ENCODE measurements at regions not wholly inside any gene's neighbourhood (a gene's known extent, or its start where the extent isn't known, plus 50 kb on each side); places are given as distances from the start of the nearest gene placed in this dataset.

GRCh38 chr10:56472978-56473377, 111.9 kb upstream of the ZWINT start:
- ATAC-seq, result no peak
- no peak for TF ChIP-seq ZNF565 (CRISPR knock-in tag; conservative IDR thresholded peaks at IDR 0.05; ENCODE audit: low read depth)
- no peak for TF ChIP-seq ZC3H10 (CRISPR knock-in tag; IDR thresholded peaks at IDR 0.05)
- no peak for TF ChIP-seq POU6F1 (CRISPR knock-in tag; IDR thresholded peaks at IDR 0.05; ENCODE audit: borderline replicate concordance, low read depth)
- TF ChIP-seq TCF4 (CRISPR knock-in tag; IDR thresholded peaks at IDR 0.05; ENCODE audit: borderline replicate concordance), result no peak
- no peak for TF ChIP-seq OSR1 (CRISPR knock-in tag; IDR thresholded peaks at IDR 0.05)
- TF ChIP-seq CSDC2 (CRISPR knock-in tag; IDR thresholded peaks at IDR 0.05), result no peak
- no peak for TF ChIP-seq SNAI2 (CRISPR knock-in tag; IDR thresholded peaks at IDR 0.05)
- no peak for TF ChIP-seq ISL1 (CRISPR knock-in tag; IDR thresholded peaks at IDR 0.05)
- no peak for TF ChIP-seq ZFP30 (CRISPR knock-in tag; IDR thresholded peaks at IDR 0.05)
- no peak for TF ChIP-seq TSHZ2 (CRISPR knock-in tag; IDR thresholded peaks at IDR 0.05)
- TF ChIP-seq ZNF70 (CRISPR knock-in tag; IDR thresholded peaks at IDR 0.05), result no peak
- TF ChIP-seq ZFP3 (CRISPR knock-in tag; IDR thresholded peaks at IDR 0.05), result no peak
- TF ChIP-seq ZNF8 (CRISPR knock-in tag; IDR thresholded peaks at IDR 0.05), result no peak
- TF ChIP-seq GLIS3 (CRISPR knock-in tag; IDR thresholded peaks at IDR 0.05), result no peak
- no peak for TF ChIP-seq PPARA (CRISPR knock-in tag; IDR thresholded peaks at IDR 0.05; ENCODE audit: borderline replicate concordance)
- TF ChIP-seq, protein P1, sequence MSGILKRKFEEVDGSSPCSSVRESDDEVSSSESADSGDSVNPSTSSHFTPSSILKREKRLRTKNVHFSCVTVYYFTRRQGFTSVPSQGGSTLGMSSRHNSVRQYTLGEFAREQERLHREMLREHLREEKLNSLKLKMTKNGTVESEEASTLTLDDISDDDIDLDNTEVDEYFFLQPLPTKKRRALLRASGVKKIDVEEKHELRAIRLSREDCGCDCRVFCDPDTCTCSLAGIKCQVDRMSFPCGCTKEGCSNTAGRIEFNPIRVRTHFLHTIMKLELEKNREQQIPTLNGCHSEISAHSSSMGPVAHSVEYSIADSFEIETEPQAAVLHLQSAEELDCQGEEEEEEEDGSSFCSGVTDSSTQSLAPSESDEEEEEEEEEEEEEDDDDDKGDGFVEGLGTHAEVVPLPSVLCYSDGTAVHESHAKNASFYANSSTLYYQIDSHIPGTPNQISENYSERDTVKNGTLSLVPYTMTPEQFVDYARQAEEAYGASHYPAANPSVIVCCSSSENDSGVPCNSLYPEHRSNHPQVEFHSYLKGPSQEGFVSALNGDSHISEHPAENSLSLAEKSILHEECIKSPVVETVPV (CRISPR knock-in tag; IDR thresholded peaks at IDR 0.05), result no peak
- no peak for TF ChIP-seq PATZ1 (CRISPR knock-in tag; IDR thresholded peaks at IDR 0.05; ENCODE audit: borderline replicate concordance)

- TF ChIP-seq RARB (CRISPR knock-in tag; IDR thresholded peaks at IDR 0.05) (no peak), ZC3H10 (CRISPR knock-in tag; IDR thresholded peaks at IDR 0.05) (no peak), TOX (CRISPR knock-in tag; IDR thresholded peaks at IDR 0.05; ENCODE audit: borderline replicate concordance) (no peak), PPARA (CRISPR knock-in tag; IDR thresholded peaks at IDR 0.05; ENCODE audit: borderline replicate concordance) (no peak), ZFP3 (CRISPR knock-in tag; IDR thresholded peaks at IDR 0.05) (no peak), ZNF565 (CRISPR knock-in tag; conservative IDR thresholded peaks at IDR 0.05; ENCODE audit: low read depth) (no peak), TCF4 (CRISPR knock-in tag; IDR thresholded peaks at IDR 0.05; ENCODE audit: borderline replicate concordance) (no peak), ZNF8 (CRISPR knock-in tag; IDR thresholded peaks at IDR 0.05) (no peak), OSR1 (CRISPR knock-in tag; IDR thresholded peaks at IDR 0.05) (no peak), POU6F1 (CRISPR knock-in tag; IDR thresholded peaks at IDR 0.05; ENCODE audit: borderline replicate concordance, low read depth) (no peak), PATZ1 (CRISPR knock-in tag; IDR thresholded peaks at IDR 0.05; ENCODE audit: borderline replicate concordance) (no peak), CSDC2 (CRISPR knock-in tag; IDR thresholded peaks at IDR 0.05) (no peak), ESRRG (CRISPR knock-in tag; IDR thresholded peaks at IDR 0.05) (no peak), TSHZ2 (CRISPR knock-in tag; IDR thresholded peaks at IDR 0.05) (no peak), SNAI2 (CRISPR knock-in tag; IDR thresholded peaks at IDR 0.05) (no peak), ISL1 (CRISPR knock-in tag; IDR thresholded peaks at IDR 0.05) (no peak), GLIS3 (CRISPR knock-in tag; IDR thresholded peaks at IDR 0.05) (no peak)
- TF ChIP-seq, protein P2, sequence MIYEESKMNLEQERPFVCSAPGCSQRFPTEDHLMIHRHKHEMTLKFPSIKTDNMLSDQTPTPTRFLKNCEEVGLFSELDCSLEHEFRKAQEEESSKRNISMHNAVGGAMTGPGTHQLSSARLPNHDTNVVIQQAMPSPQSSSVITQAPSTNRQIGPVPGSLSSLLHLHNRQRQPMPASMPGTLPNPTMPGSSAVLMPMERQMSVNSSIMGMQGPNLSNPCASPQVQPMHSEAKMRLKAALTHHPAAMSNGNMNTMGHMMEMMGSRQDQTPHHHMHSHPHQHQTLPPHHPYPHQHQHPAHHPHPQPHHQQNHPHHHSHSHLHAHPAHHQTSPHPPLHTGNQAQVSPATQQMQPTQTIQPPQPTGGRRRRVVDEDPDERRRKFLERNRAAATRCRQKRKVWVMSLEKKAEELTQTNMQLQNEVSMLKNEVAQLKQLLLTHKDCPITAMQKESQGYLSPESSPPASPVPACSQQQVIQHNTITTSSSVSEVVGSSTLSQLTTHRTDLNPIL (CRISPR knock-in tag; IDR thresholded peaks at IDR 0.05; ENCODE audit: low read depth), result no peak
- ATAC-seq, result no peak
Measured at GRCh38 chr10:56470701-56471100, 109.6 kb upstream of the ZWINT start.
